ENCODE measurements at regions not wholly inside any gene's neighbourhood (a gene's known extent, or its start where the extent isn't known, plus 50 kb on each side); places are given as distances from the start of the nearest gene placed in this dataset.

DNA sequence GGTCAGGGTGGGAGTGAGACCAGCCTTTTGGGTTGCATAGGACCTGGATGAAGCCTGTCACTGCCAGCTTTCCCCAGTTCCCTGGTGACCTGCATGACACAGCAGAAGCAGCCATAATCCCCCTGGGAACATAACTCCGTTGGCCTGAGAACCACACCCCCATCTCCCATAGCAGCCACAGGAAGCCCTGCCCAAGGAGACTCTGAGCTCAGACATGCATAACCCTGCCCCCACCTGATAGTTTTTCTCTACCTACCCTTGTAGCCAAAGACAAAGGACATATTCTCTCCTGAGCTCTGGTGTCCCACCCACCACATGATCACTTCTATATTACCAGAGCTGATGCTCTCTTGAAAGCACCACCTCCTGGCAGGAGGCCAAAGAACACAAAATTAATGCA is 413.5 kb upstream of the HTR2A start:
- H3K4me3 ChIP-seq (ENCODE audit: low read length) = no peak overlapping the region
- intact Hi-C loops (cut with DNase I, micrococcal nuclease) = no loop called here
- ATAC-seq (ENCODE audit: poor library complexity) (no peak), DNase-seq (no peak)
- Mint-ChIP-seq H3K9me3 (peaks cover 7% of the 10 kb centered on the region), H3K4me1 (ENCODE audit: low read depth) (no peaks in the 10 kb centered on the region), H3K27ac (no peak overlapping the region), H3K27me3 (no peaks in the 10 kb centered on the region), H3K36me3 (ENCODE audit: low read depth) (no peaks in the 10 kb centered on the region), H3K4me3 (no peak overlapping the region)
- H3K9me3 ChIP-seq (ENCODE audit: control insufficient read depth in 1 of 2, insufficient read depth in 1 of 2, low read length in 2 of 2) = peaks cover 0 to 5% of the 10 kb centered on the region in 2 experiments
- H3K4me1 ChIP-seq (ENCODE audit: insufficient read depth, low read length) = no peaks in the 10 kb centered on the region
- no peaks in the 10 kb centered on the region for H3K36me3 ChIP-seq (ENCODE audit: insufficient read depth, low read length)
- POLR2A ChIA-PET = no interaction called here
- H3K27me3 ChIP-seq (ENCODE audit: control insufficient read depth in 1 of 2, insufficient read depth in 2 of 2, low read length in 2 of 2) = no peaks in the 10 kb centered on the region
- CTCF ChIA-PET = no interaction called here
- no peak overlapping the region for H3K27ac ChIP-seq (ENCODE audit: low read depth in 1 of 2, low read length in 2 of 2)
- TF ChIP-seq CTCF (IDR thresholded peaks at IDR 0.05) = no peak

- peaks cover 7% of the 10 kb centered on the region for H3K9me3 Mint-ChIP-seq
- H3K36me3 Mint-ChIP-seq (ENCODE audit: low read depth) = no peaks in the 10 kb centered on the region
- intact Hi-C loops (cut with DNase I, micrococcal nuclease) = no loop called here
- peaks cover 0 to 5% of the 10 kb centered on the region in 2 experiments for H3K9me3 ChIP-seq (ENCODE audit: control insufficient read depth in 1 of 2, insufficient read depth in 1 of 2, low read length in 2 of 2)
- no peaks in the 10 kb centered on the region for H3K4me1 Mint-ChIP-seq (ENCODE audit: low read depth)
- H3K27ac ChIP-seq (ENCODE audit: low read depth in 1 of 2, low read length in 2 of 2) = no peak overlapping the region
- H3K4me3 Mint-ChIP-seq = no peak overlapping the region
- POLR2A ChIA-PET = no interaction called here
- no peak for ATAC-seq (ENCODE audit: poor library complexity)
- no peaks in the 10 kb centered on the region for H3K36me3 ChIP-seq (ENCODE audit: insufficient read depth, low read length)
- H3K4me1 ChIP-seq (ENCODE audit: insufficient read depth, low read length) = no peaks in the 10 kb centered on the region
- CTCF ChIA-PET = no interaction called here
- TF ChIP-seq CTCF (IDR thresholded peaks at IDR 0.05) = no peak
- H3K27ac Mint-ChIP-seq = no peak overlapping the region
- DNase-seq = no peak
- H3K27me3 ChIP-seq (ENCODE audit: control insufficient read depth in 1 of 2, insufficient read depth in 2 of 2, low read length in 2 of 2) = no peaks in the 10 kb centered on the region
- no peak overlapping the region for H3K4me3 ChIP-seq (ENCODE audit: low read length)
- peaks cover 4% of the 10 kb centered on the region for H3K27me3 Mint-ChIP-seq
These were observed 410.1 kb upstream of the HTR2A start for GRCh38 chr13:47306991-47307390.

GRCh38 chr13:47303626-47304025 is 406.8 kb upstream of the HTR2A start:
- H3K4me1 Mint-ChIP-seq (ENCODE audit: low read depth) = no peaks in the 10 kb centered on the region
- TF ChIP-seq CTCF (IDR thresholded peaks at IDR 0.05) = no peak

More at GRCh38 chr13:47303626-47304025, 406.8 kb upstream of the HTR2A start:
- Histone ChIP-seq H3K27me3 (ENCODE audit: control insufficient read depth in 1 of 2, insufficient read depth in 2 of 2, low read length in 2 of 2) (no peaks in the 10 kb centered on the region), H3K36me3 (ENCODE audit: insufficient read depth, low read length) (no peaks in the 10 kb centered on the region), H3K4me1 (ENCODE audit: insufficient read depth, low read length) (no peaks in the 10 kb centered on the region), H3K27ac (ENCODE audit: low read depth in 1 of 2, low read length in 2 of 2) (no peak overlapping the region), H3K4me3 (ENCODE audit: low read length) (no peak overlapping the region), H3K9me3 (ENCODE audit: control insufficient read depth in 1 of 2, insufficient read depth in 1 of 2, low read length in 2 of 2) (no peaks in the 10 kb centered on the region)
- peaks cover 9% of the 10 kb centered on the region for H3K27me3 Mint-ChIP-seq
- H3K27ac Mint-ChIP-seq = no peak overlapping the region
- POLR2A ChIA-PET = no interaction called here
- H3K4me3 Mint-ChIP-seq = no peak overlapping the region
- H3K36me3 Mint-ChIP-seq (ENCODE audit: low read depth) = no peaks in the 10 kb centered on the region
- no peak for ATAC-seq (ENCODE audit: poor library complexity)
- H3K9me3 Mint-ChIP-seq = no peaks in the 10 kb centered on the region
- intact Hi-C loops (cut with DNase I, micrococcal nuclease) = no loop called here
- no peak for DNase-seq
- CTCF ChIA-PET = no interaction called here
